MCF 10A (cell line): ENCODE measurements at regions not wholly inside any gene's neighbourhood (a gene's known extent, or its start where the extent isn't known, plus 50 kb on each side); places are given as distances from the start of the nearest gene placed in this dataset.

ENCODE experiments used
- BruUV-seq: library from RNA; stranded (reverse); fragments of 400-500 nt; replicated peaks from 2 replicates; lab custom pipeline; 2021; lab: Mats Ljungman, UMichigan
- CTCF ChIA-PET: fragments of 300-600 bp; sonication (Branson Sonifier 250); formaldehyde crosslinking; extraction: SDS; loops from one replicate; lab custom pipeline; 2021; ENCODE audit warnings: antibody characterized with exemption, inconsistent platforms; lab: Yijun Ruan, JAX
- POLR2A ChIA-PET: fragments of 300-600, 350-650 bp; sonication (Branson Sonifier 250); formaldehyde crosslinking; extraction: SDS; loops from one replicate; lab custom pipeline; 2020; ENCODE audit warnings: antibody characterized with exemption, inconsistent platforms; lab: Yijun Ruan, JAX
- DNase-seq: peaks from one replicate; pipeline ENCODE4 v3.0.0-alpha.2; 2018; ENCODE audit not compliant: unreplicated experiment
- H3K27ac Mint-ChIP-seq: one replicate; pipeline ENCODE4 v1.8.0; 2022; ENCODE audit warnings: mild to moderate bottlenecking, low read depth, mixed read lengths; ENCODE audit not compliant: unreplicated experiment
- H3K27me3 Mint-ChIP-seq: one replicate; pipeline ENCODE4 v1.8.0; 2022; ENCODE audit warnings: mixed read lengths; ENCODE audit not compliant: insufficient read depth, unreplicated experiment
- H3K36me3 Mint-ChIP-seq: one replicate; pipeline ENCODE4 v1.8.0; 2022; ENCODE audit warnings: mild to moderate bottlenecking, moderate library complexity, mixed read lengths; ENCODE audit not compliant: insufficient read depth, unreplicated experiment
- H3K4me1 Mint-ChIP-seq: one replicate; pipeline ENCODE4 v1.8.0; 2022; ENCODE audit warnings: mixed read lengths; ENCODE audit not compliant: insufficient read depth, unreplicated experiment
- H3K4me3 Mint-ChIP-seq: one replicate; pipeline ENCODE4 v1.8.0; 2022; ENCODE audit warnings: mild to moderate bottlenecking, moderate library complexity, mixed read lengths; ENCODE audit not compliant: unreplicated experiment
- H3K9me3 Mint-ChIP-seq: one replicate; pipeline ENCODE4 v1.8.0; 2022; ENCODE audit warnings: mixed read lengths; ENCODE audit not compliant: unreplicated experiment
- CTCF ChIP-seq: fragments of 200-600 bp; IDR thresholded peaks from one replicate; pipeline ENCODE4 v1.8.0; 2022; ENCODE audit warnings: antibody characterized with exemption, mild to moderate bottlenecking; ENCODE audit not compliant: unreplicated experiment
- intact Hi-C: fragments of 100-400 bp; cut with micrococcal nuclease; formaldehyde crosslinking; loops from 2 replicates; pipeline ENCODE4 v1.14.1; 2022

- no TSS peak for BruUV-seq
- ChIA-PET CTCF (no interaction called here), POLR2A (interaction anchor here (0.6 to 0.7 kb wide), 2 partner anchors 125 to 159 kb away, joined by 3 to 4 read pairs; no protein-coding TSS in a partner anchor)
- Mint-ChIP-seq H3K4me3 (no peak overlapping the region), H3K9me3 (no peaks in the 10 kb centered on the region), H3K27ac (no peak overlapping the region), H3K4me1 (no peaks in the 10 kb centered on the region), H3K27me3 (no peaks in the 10 kb centered on the region), H3K36me3 (no peaks in the 10 kb centered on the region)
- TF ChIP-seq CTCF, result no peak
- intact Hi-C loops, result no loop called here
- DNase-seq, result no peak
Measured at GRCh38 chr1:71240656-71241055, 159.8 kb upstream of the ZRANB2 start.

- H3K4me1 Mint-ChIP-seq, result peaks cover 4% of the 10 kb centered on the region
- H3K36me3 Mint-ChIP-seq, result no peaks in the 10 kb centered on the region
Measured at GRCh38 chr1:71236503-71236902, 155.7 kb upstream of the ZRANB2 start.

GRCh38 chr1:71233645-71234044 is 152.8 kb upstream of the ZRANB2 start:
- Mint-ChIP-seq H3K36me3 (no peaks in the 10 kb centered on the region), H3K4me1 (peaks cover 7% of the 10 kb centered on the region), H3K27me3 (no peaks in the 10 kb centered on the region), H3K9me3 (no peaks in the 10 kb centered on the region), H3K27ac (no peak overlapping the region), H3K4me3 (no peak overlapping the region)
- CTCF ChIA-PET, result interaction anchor here (1.0 kb wide), 1 partner anchor 38 kb away, joined by 3 read pairs; no protein-coding TSS in a partner anchor
- POLR2A ChIA-PET, result no interaction called here
- no peak for DNase-seq
- no peak for TF ChIP-seq CTCF
- intact Hi-C loops, result no loop called here
- BruUV-seq, result no TSS peak

More at GRCh38 chr1:71236503-71236902, 155.7 kb upstream of the ZRANB2 start:
- no peaks in the 10 kb centered on the region for H3K27me3 Mint-ChIP-seq
- POLR2A ChIA-PET, result no interaction called here
- DNase-seq, result no peak
- intact Hi-C loops, result no loop called here
- no peak for TF ChIP-seq CTCF
- no peak overlapping the region for H3K4me3 Mint-ChIP-seq
- H3K9me3 Mint-ChIP-seq, result no peaks in the 10 kb centered on the region
- no peak overlapping the region for H3K27ac Mint-ChIP-seq
- CTCF ChIA-PET, result no interaction called here
- BruUV-seq, result no TSS peak

GRCh38 chr1:71232786-71233185 is 152.0 kb upstream of the ZRANB2 start:
- intact Hi-C loops, result no loop called here
- Mint-ChIP-seq H3K36me3 (no peaks in the 10 kb centered on the region), H3K4me1 (peaks cover 7% of the 10 kb centered on the region), H3K27me3 (no peaks in the 10 kb centered on the region), H3K9me3 (no peaks in the 10 kb centered on the region), H3K27ac (no peak overlapping the region), H3K4me3 (no peak overlapping the region)
- TF ChIP-seq CTCF, result no peak
- ChIA-PET POLR2A (interaction anchor here (0.8 kb wide), 1 partner anchor 152 kb away, joined by 4 read pairs; the partner anchor contains the start of gene ZRANB2), CTCF (no interaction called here)
- no peak for DNase-seq
- BruUV-seq, result no TSS peak
